IMR-90 (cell line): ENCODE measurements at regions not wholly inside any gene's neighbourhood (a gene's known extent, or its start where the extent isn't known, plus 50 kb on each side); places are given as distances from the start of the nearest gene placed in this dataset.

ENCODE experiments used
- POLR2A ChIP-seq: IDR thresholded peaks from 2 replicates; pipeline ENCODE4 v1.6.1; 2012; ENCODE audit warnings: mild to moderate bottlenecking, low read depth, low read length
- SMC3 ChIP-seq: fragments of 150-350 bp; IDR thresholded peaks from 2 replicates; pipeline ENCODE4 v1.6.1; 2016; ENCODE audit warnings: low read depth, mild to moderate bottlenecking, antibody characterized with exemption, low read length, moderate library complexity
- TF ChIP-seq, protein P1 (sequence below): fragments of 150-350 bp; IDR thresholded peaks from 2 replicates; pipeline ENCODE4 v1.6.1; 2016; ENCODE audit warnings: low read depth, mild to moderate bottlenecking, low read length, moderate library complexity, borderline replicate concordance
- TF ChIP-seq, protein P2 (sequence below): conservative IDR thresholded peaks from 2 replicates; pipeline ENCODE4 v1.5.1; 2012; ENCODE audit warnings: mild to moderate bottlenecking, low read depth, low read length, improper control_type of control experiment

DNA sequence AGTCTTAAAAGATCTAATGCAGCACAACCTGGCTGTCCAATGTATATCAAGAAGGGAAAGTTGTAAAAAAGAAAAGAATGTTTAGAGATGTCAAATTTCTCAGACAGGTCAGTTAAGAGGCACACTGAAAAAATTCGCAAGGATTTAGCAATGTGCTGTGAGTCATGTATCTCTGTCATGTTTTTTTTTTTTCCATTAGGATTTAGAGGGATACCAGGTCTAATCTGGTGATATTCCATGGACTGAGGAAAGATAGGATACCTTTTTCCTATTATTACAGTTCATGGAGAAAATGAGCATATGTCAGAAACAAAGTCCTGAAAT is 815.4 kb upstream of the PCDH10 start:
- TF ChIP-seq, protein P1, sequence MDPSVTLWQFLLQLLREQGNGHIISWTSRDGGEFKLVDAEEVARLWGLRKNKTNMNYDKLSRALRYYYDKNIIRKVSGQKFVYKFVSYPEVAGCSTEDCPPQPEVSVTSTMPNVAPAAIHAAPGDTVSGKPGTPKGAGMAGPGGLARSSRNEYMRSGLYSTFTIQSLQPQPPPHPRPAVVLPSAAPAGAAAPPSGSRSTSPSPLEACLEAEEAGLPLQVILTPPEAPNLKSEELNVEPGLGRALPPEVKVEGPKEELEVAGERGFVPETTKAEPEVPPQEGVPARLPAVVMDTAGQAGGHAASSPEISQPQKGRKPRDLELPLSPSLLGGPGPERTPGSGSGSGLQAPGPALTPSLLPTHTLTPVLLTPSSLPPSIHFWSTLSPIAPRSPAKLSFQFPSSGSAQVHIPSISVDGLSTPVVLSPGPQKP = no peak
- TF ChIP-seq, protein P2, sequence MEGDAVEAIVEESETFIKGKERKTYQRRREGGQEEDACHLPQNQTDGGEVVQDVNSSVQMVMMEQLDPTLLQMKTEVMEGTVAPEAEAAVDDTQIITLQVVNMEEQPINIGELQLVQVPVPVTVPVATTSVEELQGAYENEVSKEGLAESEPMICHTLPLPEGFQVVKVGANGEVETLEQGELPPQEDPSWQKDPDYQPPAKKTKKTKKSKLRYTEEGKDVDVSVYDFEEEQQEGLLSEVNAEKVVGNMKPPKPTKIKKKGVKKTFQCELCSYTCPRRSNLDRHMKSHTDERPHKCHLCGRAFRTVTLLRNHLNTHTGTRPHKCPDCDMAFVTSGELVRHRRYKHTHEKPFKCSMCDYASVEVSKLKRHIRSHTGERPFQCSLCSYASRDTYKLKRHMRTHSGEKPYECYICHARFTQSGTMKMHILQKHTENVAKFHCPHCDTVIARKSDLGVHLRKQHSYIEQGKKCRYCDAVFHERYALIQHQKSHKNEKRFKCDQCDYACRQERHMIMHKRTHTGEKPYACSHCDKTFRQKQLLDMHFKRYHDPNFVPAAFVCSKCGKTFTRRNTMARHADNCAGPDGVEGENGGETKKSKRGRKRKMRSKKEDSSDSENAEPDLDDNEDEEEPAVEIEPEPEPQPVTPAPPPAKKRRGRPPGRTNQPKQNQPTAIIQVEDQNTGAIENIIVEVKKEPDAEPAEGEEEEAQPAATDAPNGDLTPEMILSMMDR = no peak
- TF ChIP-seq SMC3 = no peak
- no peak for TF ChIP-seq POLR2A
